ENCODE measurements at regions not wholly inside any gene's neighbourhood (a gene's known extent, or its start where the extent isn't known, plus 50 kb on each side); places are given as distances from the start of the nearest gene placed in this dataset.
"Not testable (repeated sequence)": the region's sequence is repeated elsewhere in the genome, so short reads cannot be mapped to it uniquely, and the experiment has no call there.

DNA sequence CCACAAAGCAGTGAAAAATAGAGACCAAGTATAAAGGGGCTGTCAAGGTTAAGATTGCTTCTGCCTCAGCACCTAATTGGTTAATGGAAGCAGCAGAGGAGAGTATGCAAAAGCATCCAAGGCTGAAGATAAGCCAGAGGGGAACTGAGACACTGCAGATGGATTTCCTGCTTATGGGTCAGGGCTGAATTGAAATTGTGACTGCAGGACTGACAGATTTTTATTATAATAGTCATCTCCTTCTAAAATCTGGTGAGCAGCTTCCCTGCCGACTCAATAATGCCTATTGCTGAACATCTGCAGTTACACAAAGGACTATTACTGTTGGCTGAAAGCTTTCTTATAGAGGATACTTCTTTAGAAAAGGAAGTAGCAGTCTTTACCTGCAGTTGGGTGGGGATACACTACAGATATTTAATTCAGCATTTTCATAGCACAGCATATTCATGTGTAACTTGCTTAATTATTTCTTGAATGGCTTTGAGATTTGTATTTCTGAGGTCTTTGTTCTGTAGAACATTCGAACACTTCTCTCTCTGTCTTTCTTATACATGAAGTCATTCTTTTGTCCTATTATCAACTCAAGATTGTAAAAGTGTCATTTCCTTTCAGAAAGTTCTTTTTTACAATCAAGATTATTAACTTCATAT is 363.0 kb upstream of the RIOK2 start:
- no peak for DNase-seq

DNA sequence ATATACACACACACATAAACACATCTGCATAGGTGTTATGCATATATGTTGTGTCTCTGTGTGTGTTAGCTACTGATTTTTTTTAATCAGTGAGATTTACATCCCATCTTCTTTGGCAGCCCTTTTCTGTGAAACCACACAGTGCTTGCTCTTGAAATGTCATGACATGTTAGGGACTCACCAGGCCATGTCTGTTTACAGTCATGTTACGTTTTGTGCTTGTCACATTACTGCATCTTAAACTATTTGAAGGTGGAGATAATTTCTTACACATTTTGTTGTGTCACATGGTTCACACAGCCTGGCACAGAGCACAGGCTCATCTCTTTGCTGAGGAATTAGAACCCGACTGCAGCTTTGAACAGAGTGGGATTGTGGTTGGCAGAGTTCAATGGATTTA is 364.4 kb upstream of the RIOK2 start:
- no peak for DNase-seq

GRCh38 chr5:97547999-97548738 is 365.1 kb upstream of the RIOK2 start:
- DNase-seq = no peak

- DNase-seq = no peak
Observed at GRCh38 chr5:97548739-97549080, 365.7 kb upstream of the RIOK2 start.

DNA sequence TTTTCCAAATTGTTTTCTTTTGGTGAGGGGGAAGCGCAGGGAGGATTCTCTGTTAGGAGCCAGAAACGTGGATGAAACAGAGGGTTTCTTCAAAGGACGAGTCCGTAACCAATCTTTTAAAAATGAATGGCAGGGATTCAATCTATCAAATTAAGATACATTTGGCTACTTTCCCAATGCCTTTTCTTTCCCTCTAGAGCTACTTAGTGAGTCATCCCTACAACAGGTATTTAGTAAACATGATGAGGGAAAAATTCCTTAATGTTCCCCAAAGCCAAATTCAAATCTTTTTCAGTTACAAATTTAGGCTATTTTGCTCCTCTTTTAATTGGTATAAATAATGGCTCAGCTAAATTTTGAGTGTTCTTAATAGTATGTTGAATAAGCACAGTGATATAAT is 366.4 kb upstream of the RIOK2 start:
- no peak for DNase-seq

GRCh38 chr5:97550164-97550563 is 367.1 kb upstream of the RIOK2 start:
- DNase-seq = no peak

DNA sequence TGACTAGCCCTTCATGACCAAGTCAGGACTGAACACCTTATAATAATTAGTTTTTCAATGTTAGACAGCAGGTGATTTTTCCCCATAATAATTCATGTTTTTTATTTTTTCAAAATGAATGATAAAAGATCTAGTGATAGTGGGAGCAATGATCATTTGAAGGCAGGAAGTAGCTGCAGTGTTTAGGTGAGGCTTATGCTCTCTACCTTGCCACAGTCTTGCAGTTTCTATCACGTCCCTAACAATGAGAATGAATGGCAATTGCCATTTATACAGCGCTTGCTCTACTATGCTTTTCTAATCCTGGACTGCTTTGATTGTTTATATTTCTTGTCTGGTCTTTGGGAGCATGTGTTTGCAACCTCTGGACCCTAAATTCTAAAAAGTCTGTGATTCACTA is 367.8 kb upstream of the RIOK2 start:
- no peak for DNase-seq

GRCh38 chr5:97553604-97554452 is 370.8 kb upstream of the RIOK2 start:
- no peak for DNase-seq

DNA sequence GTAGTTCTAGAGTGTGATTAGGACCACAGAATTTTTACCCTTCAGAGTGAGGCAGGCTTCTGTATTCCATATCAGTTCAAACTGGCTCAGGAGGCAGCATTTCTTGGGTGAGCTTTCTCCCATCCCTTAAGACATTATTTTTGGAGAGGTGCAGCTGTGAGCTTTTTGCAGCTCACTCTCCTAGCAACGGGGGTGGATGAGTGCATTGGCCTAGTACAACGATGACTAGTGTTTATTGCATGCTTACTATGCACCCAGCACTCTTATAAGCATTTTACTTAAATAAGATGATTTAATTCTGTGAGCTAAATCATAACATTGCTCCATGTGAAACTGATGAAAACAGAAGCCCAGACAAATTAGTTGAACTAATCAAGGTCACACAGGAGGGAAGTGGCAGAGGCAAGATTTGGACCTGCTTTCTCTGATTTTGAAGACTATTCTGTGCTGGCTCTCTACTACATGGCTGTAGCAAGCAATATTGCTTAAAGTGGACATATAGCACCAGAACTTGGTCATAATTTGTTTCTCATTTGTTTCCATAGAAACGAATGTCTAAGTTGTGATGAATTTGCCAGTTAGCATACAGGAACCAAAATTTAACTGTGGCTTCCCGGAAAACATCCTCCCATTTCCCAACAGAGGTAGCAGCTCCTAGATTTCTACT is 372.1 kb upstream of the RIOK2 start:
- no peak for DNase-seq

- DNase-seq = no peak
Observed at GRCh38 chr5:97555644-97555981, 372.6 kb upstream of the RIOK2 start.

DNA sequence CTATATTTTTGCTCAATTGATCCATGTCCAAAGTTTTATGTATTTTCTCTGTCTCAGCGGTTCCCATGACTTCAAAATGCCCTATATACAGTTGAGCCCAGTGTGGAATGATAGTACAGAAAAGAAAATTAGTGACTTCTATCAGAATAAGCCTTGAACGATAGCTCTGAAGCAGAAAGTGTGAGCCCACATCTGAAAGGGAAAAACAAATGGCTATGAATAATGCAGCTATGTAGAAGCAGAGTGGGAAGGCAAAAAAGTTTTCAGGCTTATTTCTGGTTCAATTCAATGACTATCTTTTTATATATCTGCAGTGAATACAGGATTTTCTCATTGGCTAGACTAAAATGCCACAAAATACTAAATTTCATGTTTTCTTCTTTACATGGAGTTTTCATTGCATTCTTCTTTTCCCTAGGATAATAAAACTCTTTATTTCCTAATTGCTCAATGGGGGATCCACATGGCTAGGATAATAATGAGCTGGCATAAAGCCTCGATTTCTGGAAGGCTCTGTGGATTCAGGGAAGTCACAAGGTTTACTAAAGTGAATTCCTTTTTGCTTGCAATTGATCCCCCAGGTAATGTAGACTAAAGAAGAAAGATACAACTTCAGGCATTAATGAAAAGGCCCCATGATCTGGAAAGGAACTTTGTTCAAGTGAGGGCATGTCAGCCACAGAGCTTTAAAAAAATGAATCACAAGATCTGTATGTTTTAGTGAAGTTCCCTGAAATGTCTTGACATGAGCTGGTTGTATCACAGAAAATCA is 377.0 kb upstream of the RIOK2 start:
- no peak for DNase-seq

DNA sequence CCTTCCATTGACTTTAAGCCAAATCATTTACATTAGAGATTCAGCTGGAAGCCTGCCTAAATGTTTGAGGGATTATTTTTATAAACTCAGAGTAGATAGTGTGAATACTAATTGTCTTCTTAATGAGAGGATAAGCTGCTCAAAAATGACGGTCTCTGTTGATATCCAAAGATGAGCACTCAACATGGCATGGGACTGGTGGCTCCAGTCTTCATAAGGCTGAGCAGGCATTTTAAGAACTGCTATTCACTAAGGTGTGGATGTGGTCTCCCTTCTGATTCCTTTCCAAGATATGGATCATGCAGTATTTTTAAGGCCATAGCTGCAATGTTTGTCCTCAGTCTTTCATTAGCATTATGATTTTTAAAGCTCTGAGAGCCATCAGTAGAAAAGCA is 377.5 kb upstream of the RIOK2 start:
- DNase-seq = no peak

GRCh38 chr5:97563050-97563657 is 380.1 kb upstream of the RIOK2 start:
- no peak for DNase-seq

DNA sequence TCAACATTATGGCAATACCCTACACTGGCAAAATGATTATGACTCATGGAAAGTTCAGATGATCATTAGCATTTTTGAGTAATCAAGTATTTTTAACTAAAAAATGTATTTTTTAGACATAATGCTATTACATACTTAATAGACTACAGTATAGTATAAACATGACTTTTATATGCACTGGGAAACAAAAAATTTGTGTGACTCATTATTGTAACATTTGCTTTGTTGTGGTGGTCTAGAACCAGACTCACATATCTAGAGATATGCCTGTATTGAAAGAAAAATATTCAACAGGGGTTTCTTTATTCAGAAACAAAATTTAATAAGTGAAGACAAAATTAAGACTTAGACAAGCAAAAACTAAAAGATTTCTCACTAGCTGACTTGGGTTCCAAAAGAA is 385.3 kb upstream of the RIOK2 start:
- DNase-seq = no peak

GRCh38 chr5:97570242-97570641 is 387.2 kb upstream of the RIOK2 start:
- no peak for DNase-seq

GRCh38 chr5:97575322-97575721 is 392.3 kb upstream of the RIOK2 start:
- DNase-seq = no peak

GRCh38 chr5:97576956-97577355 is 393.9 kb upstream of the RIOK2 start:
- no peak for DNase-seq

- not testable (repeated sequence) for DNase-seq
Observed at GRCh38 chr5:97579977-97580376, 396.9 kb upstream of the RIOK2 start.

DNA sequence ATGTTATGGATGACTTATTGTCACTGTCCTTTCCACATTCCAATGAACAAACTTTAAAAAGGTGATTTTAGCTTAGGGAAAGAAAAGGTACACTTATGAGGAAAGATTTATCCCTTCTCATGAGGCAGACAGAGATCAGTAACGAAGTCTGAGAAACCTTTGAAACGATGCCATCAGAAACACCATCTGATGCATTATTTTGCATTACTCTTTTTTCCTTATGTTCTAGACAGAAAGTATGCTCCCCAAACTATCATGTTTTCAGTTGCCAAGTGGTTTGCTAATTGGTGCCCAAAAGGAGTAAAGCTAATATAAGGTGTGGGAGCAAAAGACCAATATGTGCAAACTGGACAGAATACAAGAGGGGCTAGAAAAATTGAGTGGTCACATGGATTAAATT is 397.7 kb upstream of the RIOK2 start:
- DNase-seq = no peak

- no peak for DNase-seq
Observed at GRCh38 chr5:97591781-97592180, 408.7 kb upstream of the RIOK2 start.

- DNase-seq = no peak
Observed at GRCh38 chr5:97600486-97600885, 417.4 kb upstream of the RIOK2 start.

GRCh38 chr5:97601651-97602050 is 418.6 kb upstream of the RIOK2 start:
- no peak for DNase-seq

Measured in NCI-H2227 treated with DMSO at 0.1 percent for 48 hours (cell line).